ENCODE measurements at regions not wholly inside any gene's neighbourhood (a gene's known extent, or its start where the extent isn't known, plus 50 kb on each side); places are given as distances from the start of the nearest gene placed in this dataset.

GRCh38 chr10:29710128-29710527, 75.4 kb upstream of the SVIL start:
- Mint-ChIP-seq H3K36me3 (peaks cover 35% of the 10 kb centered on the region), H3K9me3 (peaks cover 15% of the 10 kb centered on the region), H3K4me1 (peaks cover 18% of the 10 kb centered on the region), H3K4me3 (no peak overlapping the region), H3K27me3 (ENCODE audit: low read depth) (no peaks in the 10 kb centered on the region), H3K27ac (peak overlapping the region; percentile 14)
- DNase-seq (ENCODE audit: low spot score in 2 of 2, unreplicated experiment in 2 of 2), result no peak
- TF ChIP-seq CTCF (IDR thresholded peaks at IDR 0.05; ENCODE audit: unreplicated experiment), result no peak

GRCh38 chr10:29709484-29710002, 74.8 kb upstream of the SVIL start:
- DNase-seq (ENCODE audit: low spot score in 2 of 2, unreplicated experiment in 2 of 2), result no peak
- Mint-ChIP-seq H3K27me3 (ENCODE audit: low read depth) (no peaks in the 10 kb centered on the region), H3K27ac (peak overlapping the region; percentile 6), H3K9me3 (peaks cover 15% of the 10 kb centered on the region), H3K4me3 (no peak overlapping the region), H3K36me3 (peaks cover 35% of the 10 kb centered on the region), H3K4me1 (peaks cover 20% of the 10 kb centered on the region)
- no peak for TF ChIP-seq CTCF (IDR thresholded peaks at IDR 0.05; ENCODE audit: unreplicated experiment)

GRCh38 chr10:29703271-29703670, 68.5 kb upstream of the SVIL start:
- no peak for TF ChIP-seq CTCF (IDR thresholded peaks at IDR 0.05; ENCODE audit: unreplicated experiment)
- peak; percentile 39 to 55 for DNase-seq (ENCODE audit: low spot score in 2 of 2, unreplicated experiment in 2 of 2)
- Mint-ChIP-seq H3K4me1 (peaks cover 42% of the 10 kb centered on the region), H3K27me3 (ENCODE audit: low read depth) (no peaks in the 10 kb centered on the region), H3K36me3 (peaks cover 21% of the 10 kb centered on the region), H3K9me3 (peaks cover 12% of the 10 kb centered on the region), H3K27ac (peak overlapping the region; percentile 93), H3K4me3 (peak overlapping the region; percentile 46)

- Mint-ChIP-seq H3K27ac (peak overlapping the region; percentile 93), H3K27me3 (ENCODE audit: low read depth) (no peaks in the 10 kb centered on the region), H3K4me3 (peak overlapping the region; percentile 42), H3K9me3 (peaks cover 12% of the 10 kb centered on the region), H3K36me3 (peaks cover 21% of the 10 kb centered on the region), H3K4me1 (peaks cover 42% of the 10 kb centered on the region)
- TF ChIP-seq CTCF (IDR thresholded peaks at IDR 0.05; ENCODE audit: unreplicated experiment), result no peak
- no peak for DNase-seq (ENCODE audit: low spot score in 2 of 2, unreplicated experiment in 2 of 2)
Measured at GRCh38 chr10:29702273-29703164, 67.7 kb upstream of the SVIL start.

- no peak overlapping the region for H3K4me3 Mint-ChIP-seq
- DNase-seq (ENCODE audit: low spot score in 2 of 2, unreplicated experiment in 2 of 2), result no peak
- peaks cover 42% of the 10 kb centered on the region for H3K4me1 Mint-ChIP-seq
- H3K36me3 Mint-ChIP-seq, result peaks cover 10% of the 10 kb centered on the region
- peaks cover 2% of the 10 kb centered on the region for H3K9me3 Mint-ChIP-seq
- H3K27me3 Mint-ChIP-seq (ENCODE audit: low read depth), result no peaks in the 10 kb centered on the region
- no peak for TF ChIP-seq CTCF (IDR thresholded peaks at IDR 0.05; ENCODE audit: unreplicated experiment)
- H3K27ac Mint-ChIP-seq, result no peak overlapping the region
Measured at GRCh38 chr10:29701306-29701705, 66.5 kb upstream of the SVIL start.

Measured in mesothelial cell of epicardium (in vitro differentiated cells).